ENCODE measurements at regions not wholly inside any gene's neighbourhood (a gene's known extent, or its start where the extent isn't known, plus 50 kb on each side); places are given as distances from the start of the nearest gene placed in this dataset.

- TF ChIP-seq, protein P1, sequence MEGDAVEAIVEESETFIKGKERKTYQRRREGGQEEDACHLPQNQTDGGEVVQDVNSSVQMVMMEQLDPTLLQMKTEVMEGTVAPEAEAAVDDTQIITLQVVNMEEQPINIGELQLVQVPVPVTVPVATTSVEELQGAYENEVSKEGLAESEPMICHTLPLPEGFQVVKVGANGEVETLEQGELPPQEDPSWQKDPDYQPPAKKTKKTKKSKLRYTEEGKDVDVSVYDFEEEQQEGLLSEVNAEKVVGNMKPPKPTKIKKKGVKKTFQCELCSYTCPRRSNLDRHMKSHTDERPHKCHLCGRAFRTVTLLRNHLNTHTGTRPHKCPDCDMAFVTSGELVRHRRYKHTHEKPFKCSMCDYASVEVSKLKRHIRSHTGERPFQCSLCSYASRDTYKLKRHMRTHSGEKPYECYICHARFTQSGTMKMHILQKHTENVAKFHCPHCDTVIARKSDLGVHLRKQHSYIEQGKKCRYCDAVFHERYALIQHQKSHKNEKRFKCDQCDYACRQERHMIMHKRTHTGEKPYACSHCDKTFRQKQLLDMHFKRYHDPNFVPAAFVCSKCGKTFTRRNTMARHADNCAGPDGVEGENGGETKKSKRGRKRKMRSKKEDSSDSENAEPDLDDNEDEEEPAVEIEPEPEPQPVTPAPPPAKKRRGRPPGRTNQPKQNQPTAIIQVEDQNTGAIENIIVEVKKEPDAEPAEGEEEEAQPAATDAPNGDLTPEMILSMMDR (IDR thresholded peaks at IDR 0.05), result no peak
- TF ChIP-seq POLR2AphosphoS5 (IDR thresholded peaks at IDR 0.05; ENCODE audit: low read depth, low read length) (no peak), TCF7L2 (IDR thresholded peaks at IDR 0.05; ENCODE audit: low read depth, low read length) (no peak), SIN3A (IDR thresholded peaks at IDR 0.05; ENCODE audit: borderline replicate concordance, insufficient read depth, low read depth, low read length) (no peak)
- TF ChIP-seq, protein P2, sequence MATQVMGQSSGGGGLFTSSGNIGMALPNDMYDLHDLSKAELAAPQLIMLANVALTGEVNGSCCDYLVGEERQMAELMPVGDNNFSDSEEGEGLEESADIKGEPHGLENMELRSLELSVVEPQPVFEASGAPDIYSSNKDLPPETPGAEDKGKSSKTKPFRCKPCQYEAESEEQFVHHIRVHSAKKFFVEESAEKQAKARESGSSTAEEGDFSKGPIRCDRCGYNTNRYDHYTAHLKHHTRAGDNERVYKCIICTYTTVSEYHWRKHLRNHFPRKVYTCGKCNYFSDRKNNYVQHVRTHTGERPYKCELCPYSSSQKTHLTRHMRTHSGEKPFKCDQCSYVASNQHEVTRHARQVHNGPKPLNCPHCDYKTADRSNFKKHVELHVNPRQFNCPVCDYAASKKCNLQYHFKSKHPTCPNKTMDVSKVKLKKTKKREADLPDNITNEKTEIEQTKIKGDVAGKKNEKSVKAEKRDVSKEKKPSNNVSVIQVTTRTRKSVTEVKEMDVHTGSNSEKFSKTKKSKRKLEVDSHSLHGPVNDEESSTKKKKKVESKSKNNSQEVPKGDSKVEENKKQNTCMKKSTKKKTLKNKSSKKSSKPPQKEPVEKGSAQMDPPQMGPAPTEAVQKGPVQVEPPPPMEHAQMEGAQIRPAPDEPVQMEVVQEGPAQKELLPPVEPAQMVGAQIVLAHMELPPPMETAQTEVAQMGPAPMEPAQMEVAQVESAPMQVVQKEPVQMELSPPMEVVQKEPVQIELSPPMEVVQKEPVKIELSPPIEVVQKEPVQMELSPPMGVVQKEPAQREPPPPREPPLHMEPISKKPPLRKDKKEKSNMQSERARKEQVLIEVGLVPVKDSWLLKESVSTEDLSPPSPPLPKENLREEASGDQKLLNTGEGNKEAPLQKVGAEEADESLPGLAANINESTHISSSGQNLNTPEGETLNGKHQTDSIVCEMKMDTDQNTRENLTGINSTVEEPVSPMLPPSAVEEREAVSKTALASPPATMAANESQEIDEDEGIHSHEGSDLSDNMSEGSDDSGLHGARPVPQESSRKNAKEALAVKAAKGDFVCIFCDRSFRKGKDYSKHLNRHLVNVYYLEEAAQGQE (IDR thresholded peaks at IDR 0.05; ENCODE audit: insufficient read depth in 1 of 2, low read depth in 2 of 2, low read length in 1 of 2), result no peak
Observed at GRCh38 chr4:137655302-137655701, 123.0 kb upstream of the PCDH18 start.

Measured in Panc1 (cell line).